SH-SY5Y (cell line): ENCODE measurements at regions not wholly inside any gene's neighbourhood (a gene's known extent, or its start where the extent isn't known, plus 50 kb on each side); places are given as distances from the start of the nearest gene placed in this dataset.

Experiments
- GATA2 ChIP-seq: IDR thresholded peaks from 2 replicates; pipeline ENCODE4 v1.6.1; 2011; ENCODE audit warnings: mild to moderate bottlenecking, low read depth, low read length
- GATA3 ChIP-seq: IDR thresholded peaks from 2 replicates; pipeline ENCODE4 v1.6.1; 2011; ENCODE audit warnings: low read depth, mild to moderate bottlenecking, low read length, moderate library complexity

GRCh38 chr12:20132818-20133217 lies 235.5 kb upstream of the PDE3A start:
- TF ChIP-seq GATA3 (no peak), GATA2 (no peak)
